ENCODE measurements at regions not wholly inside any gene's neighbourhood (a gene's known extent, or its start where the extent isn't known, plus 50 kb on each side); places are given as distances from the start of the nearest gene placed in this dataset.

- TF ChIP-seq SAFB2 (IDR thresholded peaks at IDR 0.05; ENCODE audit: borderline replicate concordance, low read depth, low read length, severe bottlenecking): no peak
- no peak for TF ChIP-seq TARDBP (IDR thresholded peaks at IDR 0.05)
- no peak for TF ChIP-seq ELF1 (tag; IDR thresholded peaks at IDR 0.05)
Observed at GRCh38 chr6:115362234-115362633, 698.5 kb downstream of the FRK start (continued).

- H3K79me2 ChIP-seq (ENCODE audit: control insufficient read depth, insufficient read depth, low read length): no peaks in the 10 kb centered on the region
- no peaks in the 10 kb centered on the region for H3K4me1 ChIP-seq (replicated peaks in 1 of 2; ENCODE audit: control insufficient read depth in 2 of 2, insufficient read depth in 2 of 2, low read length in 2 of 2)
- no TSS peak for BruUV-seq (replicated peaks)
- no peak for FAIRE-seq
- H3K4me2 ChIP-seq (ENCODE audit: insufficient read depth, low read length): no peak overlapping the region
- no peak overlapping the region for H3K4me3 ChIP-seq
- no peaks in the 10 kb centered on the region for H3K27me3 ChIP-seq (ENCODE audit: control insufficient read depth in 2 of 2, insufficient read depth in 2 of 2, low read length in 2 of 2)
- DNase-seq (ENCODE audit: extremely low read depth in 1 of 4, low spot score in 3 of 4): no peak
- in situ Hi-C loops (cut with MboI) (no loop called here), intact Hi-C loops (cut with micrococcal nuclease) (no loop called here)
- no peak overlapping the region for H3K27ac ChIP-seq (ENCODE audit: extremely low read depth, low read depth, low read length)
- H3K9ac ChIP-seq (ENCODE audit: insufficient read depth in 1 of 2, low read depth in 2 of 2, low read length in 2 of 2): no peak overlapping the region
- H3K9me3 ChIP-seq (replicated peaks; ENCODE audit: control insufficient read depth, insufficient read depth, low read depth, low read length): no peaks in the 10 kb centered on the region
- H2AFZ ChIP-seq (ENCODE audit: low read depth, low read length): no peak overlapping the region
- H4K20me1 ChIP-seq (replicated peaks; ENCODE audit: control insufficient read depth, insufficient read depth, low read length): no peaks in the 10 kb centered on the region
- no peak for ATAC-seq
- WGBS (ENCODE audit: insufficient coverage, low coverage, missing lambda C conversion rate): 2% methylated on average over 2 of the region's 2 CpGs
- no peaks in the 10 kb centered on the region for H3K36me3 ChIP-seq (ENCODE audit: control insufficient read depth, insufficient read depth, low read length)
- ChIA-PET POLR2A (no interaction called here), CTCF (ENCODE audit: low intra/inter-chr PET ratio) (no interaction called here)
- TF ChIP-seq CBX3 (IDR thresholded peaks at IDR 0.05; ENCODE audit: borderline replicate concordance in 1 of 2, low read length in 2 of 2) (no peak), HNRNPL (IDR thresholded peaks at IDR 0.05; ENCODE audit: low read depth, low read length) (no peak), CAMTA2 (CRISPR knock-in tag; conservative IDR thresholded peaks at IDR 0.05) (no peak), BACH1 (tag; IDR thresholded peaks at IDR 0.05) (no peak), ETV5 (CRISPR knock-in tag; IDR thresholded peaks at IDR 0.05; ENCODE audit: low read depth) (no peak), RNF2 (IDR thresholded peaks at IDR 0.05) (no peak), PCBP2 (IDR thresholded peaks at IDR 0.05; ENCODE audit: low read depth, low read length, poor library complexity, severe bottlenecking) (no peak), DMBX1 (CRISPR knock-in tag; IDR thresholded peaks at IDR 0.05; ENCODE audit: borderline replicate concordance) (no peak), ZNF124 (CRISPR knock-in tag; IDR thresholded peaks at IDR 0.05) (no peak), CSDE1 (IDR thresholded peaks at IDR 0.05) (no peak)
- H3K9me1 ChIP-seq (ENCODE audit: control insufficient read depth, insufficient read depth, low read length): no peaks in the 10 kb centered on the region
Observed at GRCh38 chr6:115360602-115361325, 699.9 kb downstream of the FRK start.

Measured in K562 (cell line).